ENCODE measurements at regions not wholly inside any gene's neighbourhood (a gene's known extent, or its start where the extent isn't known, plus 50 kb on each side); places are given as distances from the start of the nearest gene placed in this dataset.

DNA sequence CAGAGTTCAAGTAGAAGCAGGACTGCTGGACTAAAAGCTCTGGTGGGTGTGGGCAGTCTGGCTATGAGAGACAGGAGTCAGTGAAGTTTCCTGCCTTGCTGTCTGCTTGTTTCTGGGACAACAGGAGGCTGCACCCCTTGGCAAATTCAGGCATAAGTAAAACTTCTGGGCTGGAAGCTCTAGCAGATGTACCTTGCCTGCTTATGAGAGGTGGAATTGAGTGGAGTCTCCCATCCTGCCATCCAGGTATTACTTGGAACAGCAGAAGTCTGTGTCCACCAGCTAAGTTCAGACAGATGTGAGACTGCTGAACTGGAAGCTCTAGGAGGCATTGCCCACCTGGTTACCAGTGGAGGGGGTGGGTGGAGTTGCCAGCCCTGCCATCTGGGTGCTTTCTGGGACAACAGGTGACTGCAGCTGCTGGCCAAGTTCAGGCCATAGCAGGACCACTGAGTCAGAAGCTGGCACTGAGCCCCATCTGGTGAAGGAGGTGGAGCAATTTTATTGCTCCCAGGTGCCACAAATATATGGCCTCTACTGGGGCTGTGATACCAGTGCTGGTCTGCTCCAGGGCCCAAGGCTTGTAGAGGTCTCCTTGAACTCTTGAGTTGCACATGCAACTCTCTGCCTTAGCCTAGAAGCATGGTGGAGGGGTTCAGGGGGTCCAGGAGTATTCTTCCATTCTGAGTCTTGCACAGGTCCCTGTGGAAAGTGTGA, 199.4 kb upstream of the FN1 start:
- TF ChIP-seq, protein P1, sequence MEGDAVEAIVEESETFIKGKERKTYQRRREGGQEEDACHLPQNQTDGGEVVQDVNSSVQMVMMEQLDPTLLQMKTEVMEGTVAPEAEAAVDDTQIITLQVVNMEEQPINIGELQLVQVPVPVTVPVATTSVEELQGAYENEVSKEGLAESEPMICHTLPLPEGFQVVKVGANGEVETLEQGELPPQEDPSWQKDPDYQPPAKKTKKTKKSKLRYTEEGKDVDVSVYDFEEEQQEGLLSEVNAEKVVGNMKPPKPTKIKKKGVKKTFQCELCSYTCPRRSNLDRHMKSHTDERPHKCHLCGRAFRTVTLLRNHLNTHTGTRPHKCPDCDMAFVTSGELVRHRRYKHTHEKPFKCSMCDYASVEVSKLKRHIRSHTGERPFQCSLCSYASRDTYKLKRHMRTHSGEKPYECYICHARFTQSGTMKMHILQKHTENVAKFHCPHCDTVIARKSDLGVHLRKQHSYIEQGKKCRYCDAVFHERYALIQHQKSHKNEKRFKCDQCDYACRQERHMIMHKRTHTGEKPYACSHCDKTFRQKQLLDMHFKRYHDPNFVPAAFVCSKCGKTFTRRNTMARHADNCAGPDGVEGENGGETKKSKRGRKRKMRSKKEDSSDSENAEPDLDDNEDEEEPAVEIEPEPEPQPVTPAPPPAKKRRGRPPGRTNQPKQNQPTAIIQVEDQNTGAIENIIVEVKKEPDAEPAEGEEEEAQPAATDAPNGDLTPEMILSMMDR (IDR thresholded peaks at IDR 0.05; ENCODE audit: low read depth, low read length, missing input control): no peak
- TF ChIP-seq, protein P2, sequence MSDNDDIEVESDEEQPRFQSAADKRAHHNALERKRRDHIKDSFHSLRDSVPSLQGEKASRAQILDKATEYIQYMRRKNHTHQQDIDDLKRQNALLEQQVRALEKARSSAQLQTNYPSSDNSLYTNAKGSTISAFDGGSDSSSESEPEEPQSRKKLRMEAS (IDR thresholded peaks at IDR 0.05): no peak
- TF ChIP-seq RAD21 (IDR thresholded peaks at IDR 0.05) (no peak), GABPA (IDR thresholded peaks at IDR 0.05 in 1 of 2, conservative IDR thresholded peaks at IDR 0.05 in 1 of 2) (no peak), HNF4G (IDR thresholded peaks at IDR 0.05) (no peak)
- TF ChIP-seq, protein P3, sequence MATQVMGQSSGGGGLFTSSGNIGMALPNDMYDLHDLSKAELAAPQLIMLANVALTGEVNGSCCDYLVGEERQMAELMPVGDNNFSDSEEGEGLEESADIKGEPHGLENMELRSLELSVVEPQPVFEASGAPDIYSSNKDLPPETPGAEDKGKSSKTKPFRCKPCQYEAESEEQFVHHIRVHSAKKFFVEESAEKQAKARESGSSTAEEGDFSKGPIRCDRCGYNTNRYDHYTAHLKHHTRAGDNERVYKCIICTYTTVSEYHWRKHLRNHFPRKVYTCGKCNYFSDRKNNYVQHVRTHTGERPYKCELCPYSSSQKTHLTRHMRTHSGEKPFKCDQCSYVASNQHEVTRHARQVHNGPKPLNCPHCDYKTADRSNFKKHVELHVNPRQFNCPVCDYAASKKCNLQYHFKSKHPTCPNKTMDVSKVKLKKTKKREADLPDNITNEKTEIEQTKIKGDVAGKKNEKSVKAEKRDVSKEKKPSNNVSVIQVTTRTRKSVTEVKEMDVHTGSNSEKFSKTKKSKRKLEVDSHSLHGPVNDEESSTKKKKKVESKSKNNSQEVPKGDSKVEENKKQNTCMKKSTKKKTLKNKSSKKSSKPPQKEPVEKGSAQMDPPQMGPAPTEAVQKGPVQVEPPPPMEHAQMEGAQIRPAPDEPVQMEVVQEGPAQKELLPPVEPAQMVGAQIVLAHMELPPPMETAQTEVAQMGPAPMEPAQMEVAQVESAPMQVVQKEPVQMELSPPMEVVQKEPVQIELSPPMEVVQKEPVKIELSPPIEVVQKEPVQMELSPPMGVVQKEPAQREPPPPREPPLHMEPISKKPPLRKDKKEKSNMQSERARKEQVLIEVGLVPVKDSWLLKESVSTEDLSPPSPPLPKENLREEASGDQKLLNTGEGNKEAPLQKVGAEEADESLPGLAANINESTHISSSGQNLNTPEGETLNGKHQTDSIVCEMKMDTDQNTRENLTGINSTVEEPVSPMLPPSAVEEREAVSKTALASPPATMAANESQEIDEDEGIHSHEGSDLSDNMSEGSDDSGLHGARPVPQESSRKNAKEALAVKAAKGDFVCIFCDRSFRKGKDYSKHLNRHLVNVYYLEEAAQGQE (IDR thresholded peaks at IDR 0.05): no peak

Data from liver (tissue), 3 donors.